ENCODE measurements at regions not wholly inside any gene's neighbourhood (a gene's known extent, or its start where the extent isn't known, plus 50 kb on each side); places are given as distances from the start of the nearest gene placed in this dataset.
"Not testable (repeated sequence)": the region's sequence is repeated elsewhere in the genome, so short reads cannot be mapped to it uniquely, and the experiment has no call there.

GRCh38 chrX:103911236-103911635 lies 51.2 kb upstream of the TMSB15B start:
- no peak for DNase-seq (ENCODE audit: low read depth)

GRCh38 chrX:103910430-103910829 lies 52.0 kb upstream of the TMSB15B start:
- no peak for DNase-seq (ENCODE audit: low read depth)
- in situ Hi-C loops (cut with HindIII; ENCODE audit: low pct_unique_long_range_greater_than_20kb, low sequenced_read_pairs): no loop called here

More at GRCh38 chrX:103911236-103911635, 51.2 kb upstream of the TMSB15B start:
- in situ Hi-C loops (cut with HindIII; ENCODE audit: low pct_unique_long_range_greater_than_20kb, low sequenced_read_pairs): no loop called here

DNA sequence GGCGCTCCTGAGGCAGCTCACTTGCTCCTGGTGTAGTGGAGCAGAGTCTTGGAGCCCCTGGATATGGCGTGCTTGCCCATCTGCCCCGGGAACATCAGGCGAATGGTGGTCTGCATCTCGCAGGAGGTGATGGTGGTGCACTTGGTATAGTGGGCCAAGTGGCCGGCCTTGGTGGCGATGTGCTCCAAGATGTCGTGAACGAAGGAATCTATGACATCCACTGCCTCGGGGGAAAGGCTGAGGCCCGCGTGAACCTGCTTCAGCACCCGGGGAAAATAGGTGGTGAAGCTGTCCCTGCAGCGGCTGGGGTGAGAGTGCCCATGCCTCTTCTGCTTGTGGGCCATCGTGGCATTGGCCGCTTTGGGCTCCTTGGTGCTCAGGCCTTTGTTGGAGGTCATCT lies 58.1 kb upstream of the TMSB15B start:
- DNase-seq (ENCODE audit: low read depth): no peak
- in situ Hi-C loops (cut with HindIII; ENCODE audit: low pct_unique_long_range_greater_than_20kb, low sequenced_read_pairs): no loop called here

GRCh38 chrX:103902606-103903005 lies 59.8 kb upstream of the TMSB15B start:
- DNase-seq (ENCODE audit: low read depth); in situ Hi-C loops (cut with HindIII; ENCODE audit: low pct_unique_long_range_greater_than_20kb, low sequenced_read_pairs): not testable (repeated sequence)

DNA sequence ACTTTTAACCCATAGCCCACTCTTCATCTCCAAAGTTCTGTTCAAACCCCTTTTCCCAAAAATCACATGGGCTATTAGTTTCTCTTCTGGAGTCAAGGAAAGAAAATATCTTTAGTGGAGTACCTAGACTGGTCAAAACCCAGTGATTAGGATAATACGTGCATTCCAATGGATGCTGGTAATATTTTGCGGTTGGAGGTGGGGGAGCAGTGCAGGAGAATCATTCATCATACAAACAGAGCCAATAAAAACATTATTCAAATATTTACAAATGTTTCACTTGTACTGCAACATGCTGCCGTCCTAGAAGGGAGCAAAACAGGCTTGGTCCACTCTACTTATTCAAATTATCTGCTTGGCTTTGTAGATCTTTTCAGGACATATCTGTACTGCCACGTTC lies 57.2 kb upstream of the RAB9B start:
- peak; percentile 33 for DNase-seq (ENCODE audit: low read depth)
- in situ Hi-C loops (cut with HindIII; ENCODE audit: low pct_unique_long_range_greater_than_20kb, low sequenced_read_pairs): no loop called here

DNA sequence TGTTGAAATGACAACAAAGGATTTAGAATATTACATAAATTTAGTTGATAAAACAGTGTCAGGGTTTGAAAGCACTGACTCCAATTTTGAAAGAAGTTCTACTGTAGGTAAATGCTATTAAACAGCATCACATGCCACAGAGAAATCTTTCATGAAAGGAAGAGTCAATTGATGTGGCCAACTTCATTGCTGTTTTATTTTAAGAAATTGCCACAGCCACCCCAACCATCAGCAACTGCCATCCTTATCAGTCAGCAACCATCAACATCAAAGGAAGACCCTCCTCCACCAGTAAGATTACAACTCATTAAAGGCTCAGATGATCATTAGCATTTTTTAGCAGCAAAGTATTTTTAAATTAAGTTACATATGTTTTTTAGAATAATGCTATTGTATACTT lies 54.6 kb upstream of the RAB9B start:
- in situ Hi-C loops (cut with HindIII; ENCODE audit: low pct_unique_long_range_greater_than_20kb, low sequenced_read_pairs): no loop called here

DNA sequence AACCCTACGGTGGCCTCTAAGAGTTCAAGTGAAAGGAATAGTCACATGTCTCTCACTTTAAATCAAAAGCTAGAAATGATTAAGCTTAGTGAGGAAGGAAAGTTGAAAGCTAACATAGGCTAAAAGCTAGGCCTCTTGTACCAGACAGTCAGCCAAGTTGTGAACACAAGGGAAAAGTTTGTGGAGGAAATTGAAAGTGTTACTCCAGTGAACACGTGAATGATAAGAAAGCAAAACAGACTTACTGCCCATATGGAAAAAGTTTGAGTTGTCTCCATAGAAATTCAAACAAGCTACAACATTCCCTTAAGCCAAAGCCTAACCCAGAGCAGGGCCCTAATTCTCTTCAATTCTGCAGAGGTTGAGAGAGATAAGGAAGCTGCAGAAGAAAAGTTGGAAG lies 51.5 kb upstream of the RAB9B start:
- DNase-seq (ENCODE audit: low read depth): peak; percentile 2
- in situ Hi-C loops (cut with HindIII; ENCODE audit: low pct_unique_long_range_greater_than_20kb, low sequenced_read_pairs): no loop called here

More for the DNA sequence above, 54.6 kb upstream of the RAB9B start:
- DNase-seq (ENCODE audit: low read depth): no peak

GRCh38 chrX:103882999-103883398 lies 50.9 kb upstream of the RAB9B start:
- no peak for DNase-seq (ENCODE audit: low read depth)
- in situ Hi-C loops (cut with HindIII; ENCODE audit: low pct_unique_long_range_greater_than_20kb, low sequenced_read_pairs): no loop called here
